Fibroblast of the aortic adventitia (primary cell): ENCODE measurements at regions not wholly inside any gene's neighbourhood (a gene's known extent, or its start where the extent isn't known, plus 50 kb on each side); places are given as distances from the start of the nearest gene placed in this dataset.
A peak's percentile ranks its signal among the peaks of the same experiment; 100 is the strongest.

Source experiments
- DNase-seq: peaks from one replicate; pipeline ENCODE4 v3.0.0-alpha.2; 2010; ENCODE audit warnings: low read depth
- H3K4me3 ChIP-seq: 2 replicates; pipeline ENCODE4 v1.5.1; 2011; ENCODE audit warnings: low read depth, mild to moderate bottlenecking, control low read depth, low read length, moderate library complexity
- TF ChIP-seq, protein P1 (sequence below): IDR thresholded peaks from 2 replicates; pipeline ENCODE4 v1.5.1; 2011; ENCODE audit warnings: mild to moderate bottlenecking, low read length, control low read depth, inconsistent platforms; ENCODE audit not compliant: insufficient read depth

DNA sequence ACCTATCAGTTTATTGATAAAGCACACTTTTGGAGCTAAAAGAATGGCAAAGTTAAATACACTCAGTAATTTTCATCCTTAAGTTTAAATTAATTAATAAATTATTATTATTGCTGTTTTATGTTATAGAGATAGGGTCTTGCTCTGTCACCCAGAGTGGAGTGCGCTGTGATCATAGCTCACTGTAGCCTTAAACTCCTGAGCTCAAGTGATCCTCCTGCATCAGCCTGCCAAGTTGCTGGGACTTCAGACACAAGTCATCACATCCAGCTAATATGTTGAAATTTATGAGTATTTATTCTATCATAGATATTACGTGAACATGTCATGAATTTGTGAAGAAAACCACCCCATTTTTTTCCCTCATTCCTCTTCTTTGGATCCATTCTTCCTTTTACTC lies 64.2 kb downstream of the GJA1 start:
- TF ChIP-seq, protein P1, sequence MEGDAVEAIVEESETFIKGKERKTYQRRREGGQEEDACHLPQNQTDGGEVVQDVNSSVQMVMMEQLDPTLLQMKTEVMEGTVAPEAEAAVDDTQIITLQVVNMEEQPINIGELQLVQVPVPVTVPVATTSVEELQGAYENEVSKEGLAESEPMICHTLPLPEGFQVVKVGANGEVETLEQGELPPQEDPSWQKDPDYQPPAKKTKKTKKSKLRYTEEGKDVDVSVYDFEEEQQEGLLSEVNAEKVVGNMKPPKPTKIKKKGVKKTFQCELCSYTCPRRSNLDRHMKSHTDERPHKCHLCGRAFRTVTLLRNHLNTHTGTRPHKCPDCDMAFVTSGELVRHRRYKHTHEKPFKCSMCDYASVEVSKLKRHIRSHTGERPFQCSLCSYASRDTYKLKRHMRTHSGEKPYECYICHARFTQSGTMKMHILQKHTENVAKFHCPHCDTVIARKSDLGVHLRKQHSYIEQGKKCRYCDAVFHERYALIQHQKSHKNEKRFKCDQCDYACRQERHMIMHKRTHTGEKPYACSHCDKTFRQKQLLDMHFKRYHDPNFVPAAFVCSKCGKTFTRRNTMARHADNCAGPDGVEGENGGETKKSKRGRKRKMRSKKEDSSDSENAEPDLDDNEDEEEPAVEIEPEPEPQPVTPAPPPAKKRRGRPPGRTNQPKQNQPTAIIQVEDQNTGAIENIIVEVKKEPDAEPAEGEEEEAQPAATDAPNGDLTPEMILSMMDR, result no peak
- H3K4me3 ChIP-seq, result no peak overlapping the region
- DNase-seq, result no peak

DNA sequence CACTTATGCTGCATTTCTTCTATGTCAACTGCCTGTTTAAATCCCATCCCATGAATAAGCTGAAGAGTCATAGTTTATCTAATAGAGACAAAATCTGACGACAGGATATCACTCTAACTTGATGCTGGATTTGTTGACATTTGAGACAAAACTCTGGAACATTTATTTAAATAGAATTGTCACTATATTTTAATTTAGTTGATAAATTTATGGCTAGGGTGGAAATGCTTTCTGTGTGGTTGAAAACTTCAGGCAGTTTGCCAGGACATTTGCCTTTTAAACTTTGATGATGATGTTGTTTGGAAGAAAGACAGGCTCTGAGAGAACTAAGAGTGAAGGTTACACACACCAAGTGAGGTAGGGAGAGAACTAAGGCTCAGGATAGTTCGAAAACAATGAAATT lies 68.1 kb downstream of the GJA1 start:
- peak; percentile 42 for DNase-seq
- H3K4me3 ChIP-seq, result no peak overlapping the region
- TF ChIP-seq, protein P1, result no peak

DNA sequence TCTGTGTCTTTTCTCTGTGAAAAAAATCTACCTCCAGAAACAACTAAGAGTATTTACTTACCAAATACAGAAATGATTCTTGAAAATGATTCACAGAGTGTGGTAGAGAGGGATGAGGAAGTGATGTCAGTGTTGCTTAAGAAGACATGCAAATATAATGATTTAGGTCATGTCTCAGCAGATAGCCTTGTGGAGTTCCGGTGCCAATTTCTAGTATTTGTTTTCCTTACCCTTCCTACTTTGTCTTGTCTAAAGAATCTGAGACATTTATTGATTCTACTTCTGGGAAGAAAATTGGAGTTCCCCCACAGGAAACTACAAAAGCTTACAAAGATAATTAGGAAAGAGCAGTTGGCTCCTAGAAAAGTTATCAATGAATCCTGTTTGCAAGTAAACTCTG lies 68.8 kb downstream of the GJA1 start:
- TF ChIP-seq, protein P1, result no peak
- no peak overlapping the region for H3K4me3 ChIP-seq
- peak; percentile 86 for DNase-seq

DNA sequence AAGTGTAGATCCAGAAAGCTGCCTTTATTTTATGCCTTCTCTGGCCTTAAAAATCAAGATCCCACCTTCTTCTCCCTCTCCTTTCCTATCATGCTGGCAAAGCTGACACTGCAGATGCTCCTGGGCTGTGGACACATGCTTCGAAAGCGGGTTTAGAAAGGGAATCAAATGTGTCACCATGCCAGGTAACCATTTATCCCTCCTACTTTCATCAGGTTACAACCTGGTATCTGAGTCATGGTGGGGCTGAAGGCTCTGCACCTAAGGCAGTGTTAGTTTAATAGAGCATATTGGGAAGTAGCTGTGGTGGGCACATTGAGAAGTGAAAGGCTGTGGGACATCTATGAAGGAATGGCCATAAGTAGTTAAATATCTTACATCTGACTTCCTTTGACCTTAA lies 69.8 kb downstream of the GJA1 start:
- no peak for DNase-seq
- TF ChIP-seq, protein P1, result no peak
- H3K4me3 ChIP-seq, result no peak overlapping the region

DNA sequence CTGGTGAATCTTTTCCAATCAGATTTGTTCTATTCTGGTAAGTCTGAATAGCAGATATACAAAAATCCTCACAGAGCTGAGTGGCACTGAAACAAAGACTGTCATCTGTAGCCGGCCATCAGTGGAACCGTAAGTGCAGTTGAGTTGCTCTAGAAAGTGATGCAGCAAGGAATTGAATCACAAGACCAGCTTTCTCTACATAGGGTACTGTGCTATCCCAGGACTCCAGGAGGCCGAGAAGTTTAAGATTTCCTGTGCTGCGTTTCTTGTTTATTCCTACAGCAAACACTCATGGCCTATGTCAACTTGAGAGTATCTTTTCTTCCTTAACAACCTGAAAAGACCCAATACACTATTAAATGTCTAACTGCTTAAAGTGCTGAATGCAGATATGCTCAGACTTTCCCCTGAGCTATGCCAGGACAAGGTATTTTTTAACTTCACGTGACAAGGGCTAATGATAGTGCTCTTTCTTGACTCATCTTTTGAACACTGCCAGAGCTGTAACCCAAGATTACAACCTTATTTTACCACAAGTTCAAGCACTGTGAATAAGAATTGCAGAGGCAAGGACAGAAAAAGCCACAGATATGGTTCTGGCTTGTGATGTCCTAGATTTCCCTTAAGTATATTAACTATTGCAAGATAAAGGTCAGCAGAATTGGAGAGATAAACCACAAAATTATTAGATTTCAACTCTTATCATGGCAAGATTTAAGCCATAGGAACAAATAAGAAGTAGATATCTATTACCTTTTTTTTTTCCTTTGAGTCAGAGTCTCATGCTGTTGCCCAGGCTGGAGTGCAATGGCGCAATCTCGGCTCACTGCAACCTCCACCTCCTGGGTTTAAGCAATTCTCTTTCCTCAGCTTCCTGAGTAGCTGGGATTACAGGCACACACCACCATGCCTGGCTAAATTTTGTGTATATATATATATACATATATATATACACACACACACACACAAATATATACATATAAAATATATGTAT lies 71.6 kb downstream of the GJA1 start:
- DNase-seq, result peak; percentile 89
- TF ChIP-seq, protein P1, result no peak
- H3K4me3 ChIP-seq, result no peak overlapping the region

DNA sequence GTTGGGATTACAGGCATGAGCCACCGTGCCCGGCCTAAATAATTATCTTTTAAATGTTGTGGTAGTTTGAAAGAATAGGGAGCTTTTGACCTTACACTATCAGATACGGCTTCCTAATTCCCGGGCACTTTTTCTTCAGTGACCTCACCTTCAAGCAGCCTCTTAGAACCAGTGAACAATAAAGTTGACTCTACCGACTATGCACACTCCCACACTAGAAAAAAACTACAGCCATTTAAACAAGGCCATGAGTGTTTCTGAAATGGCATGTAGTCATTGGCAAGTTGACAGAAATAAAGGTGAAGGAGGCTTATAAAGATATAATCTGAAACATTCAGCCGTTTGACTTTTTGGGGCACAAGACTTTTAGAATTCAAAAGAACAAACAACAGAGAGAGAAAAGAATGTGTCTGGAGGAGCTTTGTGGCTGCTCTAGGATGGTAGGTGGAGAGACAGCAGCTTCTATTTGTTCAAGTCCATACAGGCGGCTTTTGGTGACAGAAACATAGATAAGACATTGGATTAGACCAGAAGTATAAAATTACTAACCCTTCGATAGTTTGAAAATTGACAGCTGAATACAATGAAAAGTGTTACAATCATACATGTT lies 75.2 kb downstream of the GJA1 start:
- no peak overlapping the region for H3K4me3 ChIP-seq
- no peak for DNase-seq
- TF ChIP-seq, protein P1, result no peak
